Left hindlimb (tissue), 1 donor: ENCODE measurements at regions not wholly inside any gene's neighbourhood (a gene's known extent, or its start where the extent isn't known, plus 50 kb on each side); places are given as distances from the start of the nearest gene placed in this dataset.

Source experiments
- DNase-seq: peaks from one replicate; pipeline ENCODE4 v3.0.0-alpha.2; 2018

GRCh38 chrX:121102101-121102500 lies 54.7 kb downstream of the GLUD2 start:
- DNase-seq = no peak

- DNase-seq = no peak
Observed at GRCh38 chrX:121103381-121103780, 56.0 kb downstream of the GLUD2 start.

- DNase-seq = no peak
Observed at GRCh38 chrX:121106484-121107235, 59.2 kb downstream of the GLUD2 start.

GRCh38 chrX:121109986-121110385 lies 62.6 kb downstream of the GLUD2 start:
- DNase-seq = no peak

DNA sequence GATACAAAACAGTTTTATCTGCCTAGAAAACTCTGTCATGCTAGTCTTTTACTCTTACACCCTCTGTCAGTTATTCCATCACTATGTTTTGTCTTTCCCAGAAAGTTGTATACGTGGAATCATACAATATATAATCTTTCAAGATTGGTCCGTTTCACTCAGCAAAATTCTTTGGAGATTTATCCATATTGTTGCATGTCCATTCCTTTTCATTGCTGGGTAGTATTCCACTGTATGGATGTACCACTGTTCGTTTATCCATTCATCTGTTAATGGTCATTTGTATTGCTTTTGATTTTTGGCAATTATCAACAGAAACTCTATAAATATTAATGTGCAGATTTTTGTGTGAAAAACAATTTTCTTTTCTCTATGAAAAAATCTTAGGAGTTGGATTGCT lies 63.1 kb downstream of the GLUD2 start:
- DNase-seq = no peak

- no peak for DNase-seq
Observed at GRCh38 chrX:121114691-121115090, 67.3 kb downstream of the GLUD2 start.

DNA sequence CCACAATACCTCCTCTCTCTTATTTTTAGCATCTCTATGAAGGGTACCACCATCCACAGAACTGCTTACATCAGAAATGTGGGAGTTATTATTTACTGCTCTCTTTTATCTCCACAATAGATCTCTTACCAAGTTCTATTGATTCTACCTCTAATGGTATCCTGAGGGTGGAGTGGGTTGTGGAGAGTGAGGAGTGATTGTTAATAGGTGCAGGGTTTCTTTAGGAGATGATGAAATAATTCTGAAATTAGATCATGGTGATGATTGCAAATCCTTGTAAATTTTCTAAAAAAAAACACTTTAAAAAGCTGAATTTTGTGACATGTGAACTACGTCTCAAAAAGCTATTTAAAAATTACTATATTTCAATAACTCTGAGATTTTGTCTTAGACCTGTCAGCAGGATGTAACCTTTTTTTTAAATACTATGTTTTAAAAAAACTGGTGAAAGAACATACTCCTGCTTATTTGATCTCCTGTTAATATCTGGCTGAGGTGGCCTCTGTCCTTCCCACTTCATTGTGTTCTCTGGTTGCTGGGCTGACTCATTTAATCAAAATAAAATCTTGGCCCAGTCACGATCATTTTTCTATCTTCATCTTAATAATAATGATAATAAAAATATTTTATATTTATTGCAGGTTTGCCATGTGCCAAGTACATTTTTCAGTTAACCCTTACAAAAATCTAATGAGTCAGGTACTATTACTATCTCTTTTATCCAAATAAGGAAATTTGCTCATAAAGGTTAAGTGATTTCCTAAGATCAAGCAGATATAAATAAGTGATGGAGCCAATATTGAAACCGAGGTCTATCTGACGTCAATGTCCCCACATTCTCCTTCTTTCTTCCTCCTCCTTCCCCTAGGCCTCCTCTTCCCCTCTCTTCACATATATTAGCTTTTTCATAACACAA lies 73.5 kb downstream of the GLUD2 start:
- DNase-seq = no peak

GRCh38 chrX:121122332-121122731 lies 74.9 kb downstream of the GLUD2 start:
- DNase-seq = no peak

- DNase-seq = no peak
Observed at GRCh38 chrX:121128925-121129877, 81.8 kb downstream of the GLUD2 start.

DNA sequence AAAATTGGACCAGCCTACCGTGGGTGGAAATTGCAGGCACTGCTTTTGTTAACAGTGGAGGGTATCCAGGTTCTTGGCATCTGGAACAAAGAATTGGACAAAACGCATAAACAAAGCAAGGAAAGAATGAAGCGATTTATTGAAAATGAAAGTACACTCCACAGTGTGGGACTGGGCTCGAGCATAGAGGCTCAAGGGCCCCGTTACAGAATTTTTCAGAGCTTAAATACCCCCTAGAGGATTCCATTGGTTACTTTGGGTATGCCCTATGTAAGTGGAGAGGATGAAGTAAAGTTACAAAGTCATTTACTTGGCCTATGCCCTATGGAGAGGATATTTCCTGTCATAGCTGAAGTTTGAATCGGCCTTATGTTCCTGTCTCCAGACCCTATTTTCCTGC lies 85.3 kb downstream of the GLUD2 start:
- DNase-seq = no peak

- DNase-seq = no peak
Observed at GRCh38 chrX:121135488-121136207, 88.2 kb downstream of the GLUD2 start.

DNA sequence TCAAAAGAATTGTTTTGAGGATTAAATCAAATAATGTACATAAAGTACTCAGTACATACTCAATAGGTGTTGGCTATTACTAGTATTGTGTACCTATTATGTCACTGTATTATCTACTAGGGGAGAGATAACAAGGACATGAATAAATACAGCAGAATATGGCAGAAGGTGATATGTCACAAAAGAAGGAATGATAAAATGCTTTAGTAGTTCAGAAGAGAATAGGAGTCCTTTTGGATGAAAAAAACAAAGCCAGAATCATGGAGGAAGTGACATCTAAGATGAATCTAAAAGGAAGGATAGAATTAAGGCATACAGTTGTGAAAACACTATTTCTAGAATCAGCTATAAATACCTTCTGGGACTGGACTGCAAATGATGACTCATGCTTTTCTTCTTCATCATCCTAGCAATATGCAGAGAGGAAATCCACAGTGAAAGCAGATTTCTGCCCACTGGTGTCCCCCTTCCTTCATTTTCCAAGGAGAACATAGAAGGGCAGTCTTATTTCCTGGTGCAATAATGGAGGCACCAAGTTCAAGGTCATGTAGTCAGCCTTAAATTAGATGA lies 98.7 kb downstream of the GLUD2 start:
- DNase-seq = no peak

DNA sequence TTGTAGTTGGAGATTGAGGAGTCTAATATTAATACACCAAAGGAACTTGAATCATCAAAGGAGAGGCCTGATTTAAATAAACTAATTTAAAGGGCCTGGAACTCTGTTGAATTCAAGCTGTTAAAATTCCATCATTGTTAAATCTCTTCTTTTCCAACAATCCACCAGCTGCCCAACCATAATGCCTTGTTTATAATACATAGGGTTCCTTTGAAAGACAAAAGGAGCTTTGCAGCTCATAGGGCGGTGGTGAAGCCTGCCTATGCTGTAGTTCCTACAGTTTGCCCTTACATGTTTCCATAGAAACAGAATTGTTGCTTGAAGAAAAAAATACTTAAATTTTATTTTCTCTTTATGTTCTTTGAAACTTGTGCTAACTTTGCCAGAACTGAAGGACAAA lies 102.8 kb downstream of the GLUD2 start:
- no peak for DNase-seq

DNA sequence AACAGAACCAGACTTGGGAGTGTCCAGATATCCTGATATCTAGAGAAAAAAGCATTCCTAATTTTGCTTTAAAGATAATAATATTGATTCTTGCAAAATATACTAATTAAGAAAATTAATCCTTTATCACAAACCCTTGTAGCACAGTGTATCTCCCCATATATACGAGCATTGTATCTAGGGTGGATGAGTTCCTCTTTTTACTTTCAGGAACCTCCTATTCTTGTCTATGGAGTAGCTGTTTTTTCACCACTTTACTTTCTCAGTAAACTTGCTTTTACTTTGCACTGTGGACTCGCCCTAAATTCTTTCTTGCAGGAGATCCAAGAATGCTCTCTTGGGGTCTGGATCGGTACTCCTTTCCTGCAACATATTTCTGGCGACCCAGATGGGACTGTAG lies 103.9 kb downstream of the GLUD2 start:
- DNase-seq = no peak

DNA sequence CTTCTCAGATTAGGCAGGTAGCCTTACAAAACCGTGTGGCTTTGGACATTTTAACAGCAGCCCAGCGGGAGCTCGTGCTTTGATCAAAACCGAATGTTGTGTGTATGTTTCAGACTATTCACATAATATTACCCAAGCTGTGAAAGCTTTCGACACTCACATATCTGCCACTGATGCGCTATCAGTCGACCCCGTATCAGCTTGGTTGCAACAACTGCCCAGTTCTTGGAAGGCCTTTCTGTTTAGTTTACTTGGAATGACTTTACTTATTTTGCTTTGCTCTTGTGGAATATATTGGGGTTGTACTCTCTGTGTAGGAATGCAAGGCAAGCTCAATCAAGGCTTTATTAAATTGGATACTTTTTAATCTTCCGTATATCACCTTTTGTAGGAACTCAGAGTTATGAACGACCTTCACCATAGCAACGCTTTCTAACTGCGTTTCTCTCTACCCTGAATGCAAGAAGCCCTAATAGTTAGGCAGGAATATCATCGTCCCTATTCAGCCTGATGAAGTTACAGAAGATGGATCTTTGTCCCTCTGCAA lies 107.5 kb downstream of the GLUD2 start:
- no peak for DNase-seq

- DNase-seq = no peak
Observed at GRCh38 chrX:121160987-121161386, 113.6 kb downstream of the GLUD2 start.

GRCh38 chrX:121161501-121161933 lies 114.1 kb downstream of the GLUD2 start:
- no peak for DNase-seq

DNA sequence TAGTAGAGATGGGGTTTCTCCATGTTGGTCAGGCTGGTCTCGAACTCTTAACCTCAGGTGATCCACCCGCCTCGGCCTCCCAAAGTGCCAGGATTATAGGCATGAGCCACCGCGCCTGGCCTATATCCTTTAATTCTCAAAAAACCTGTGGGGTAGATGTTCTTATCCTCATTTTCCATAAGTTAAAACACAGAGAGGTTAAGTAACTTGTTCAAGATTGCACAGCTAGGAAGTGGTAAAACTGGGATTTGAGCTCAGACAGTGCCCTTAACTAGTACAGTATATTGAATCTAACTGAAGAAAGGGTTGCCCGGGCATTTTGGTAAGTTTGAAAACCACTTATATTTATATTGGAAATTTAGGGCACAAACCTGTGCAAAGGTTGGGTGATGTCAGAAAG lies 116.0 kb downstream of the GLUD2 start:
- no peak for DNase-seq

DNA sequence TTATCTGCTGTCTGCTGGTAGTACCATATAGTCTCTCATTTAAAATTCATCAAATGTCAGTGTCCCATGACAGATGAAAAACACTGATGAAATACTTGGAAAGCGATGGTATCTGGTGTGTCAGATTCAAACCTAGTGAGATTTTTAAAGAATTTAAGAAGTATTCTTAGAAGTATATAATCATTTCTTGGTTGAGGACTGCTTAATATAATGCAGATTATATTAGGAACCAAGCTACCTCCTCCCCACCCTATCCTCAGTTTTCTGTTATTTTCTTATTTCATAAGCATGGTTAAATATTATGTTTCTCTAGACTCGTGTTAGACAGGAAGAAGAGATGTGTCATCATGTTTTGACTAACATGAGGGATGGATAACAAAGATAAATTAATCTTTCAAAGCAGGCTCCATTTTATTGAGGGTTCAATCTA lies 118.5 kb downstream of the GLUD2 start:
- DNase-seq = no peak

GRCh38 chrX:121169099-121170035 lies 122.0 kb downstream of the GLUD2 start:
- no peak for DNase-seq
